Loucy (cell line): ENCODE measurements at regions not wholly inside any gene's neighbourhood (a gene's known extent, or its start where the extent isn't known, plus 50 kb on each side); places are given as distances from the start of the nearest gene placed in this dataset.

ENCODE experiments used
- EZH2phosphoT487 ChIP-seq: fragments of 200-600 bp; IDR thresholded peaks from 2 replicates; pipeline ENCODE4 v1.6.1; 2018; ENCODE audit warnings: antibody characterized with exemption, mild to moderate bottlenecking, moderate library complexity, borderline replicate concordance
- TF ChIP-seq, protein P1 (sequence below): fragments of 200-600 bp; sonication (generic); conservative IDR thresholded peaks from 2 replicates; pipeline ENCODE4 v1.5.1; 2014; ENCODE audit warnings: mild to moderate bottlenecking, antibody characterized with exemption, low read length

DNA sequence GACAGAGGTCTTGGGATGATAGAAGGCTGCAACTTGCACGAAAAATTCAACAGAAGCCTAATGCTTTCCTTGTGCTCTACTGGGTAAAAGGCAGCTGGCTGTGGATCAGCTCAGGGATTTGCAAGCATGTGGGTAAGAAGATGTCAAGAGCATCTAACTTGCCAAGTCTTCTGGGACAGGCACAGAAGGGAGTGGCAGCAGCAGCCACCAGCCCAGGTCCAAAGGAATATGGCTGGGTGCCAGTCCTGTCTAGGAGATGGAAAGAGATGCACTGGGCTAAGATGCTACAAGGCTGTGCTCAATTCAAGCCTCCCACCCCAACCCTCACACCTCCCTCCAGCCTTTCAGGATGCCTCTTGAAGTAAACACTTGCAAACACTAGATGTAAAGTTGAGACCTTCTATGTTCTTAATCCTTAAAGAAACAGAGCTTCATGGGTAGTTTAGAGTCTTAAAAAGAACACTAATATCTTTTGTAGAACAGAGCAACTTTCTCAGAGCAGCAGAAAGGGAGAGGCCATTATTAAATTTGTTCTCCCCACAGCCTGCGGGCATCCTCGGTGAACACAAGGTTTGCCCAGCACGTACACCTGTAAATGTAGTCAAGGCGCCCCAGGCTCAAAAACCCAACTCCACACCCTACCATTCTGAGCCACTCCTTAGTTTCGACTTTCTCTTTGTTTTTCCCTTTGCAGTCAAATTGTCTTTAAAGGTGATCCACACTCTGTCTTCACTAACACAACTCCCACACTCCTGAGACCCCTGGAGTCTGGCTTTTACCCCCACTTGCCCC lies 64.6 kb upstream of the BCAR3 start:
- TF ChIP-seq, protein P1, sequence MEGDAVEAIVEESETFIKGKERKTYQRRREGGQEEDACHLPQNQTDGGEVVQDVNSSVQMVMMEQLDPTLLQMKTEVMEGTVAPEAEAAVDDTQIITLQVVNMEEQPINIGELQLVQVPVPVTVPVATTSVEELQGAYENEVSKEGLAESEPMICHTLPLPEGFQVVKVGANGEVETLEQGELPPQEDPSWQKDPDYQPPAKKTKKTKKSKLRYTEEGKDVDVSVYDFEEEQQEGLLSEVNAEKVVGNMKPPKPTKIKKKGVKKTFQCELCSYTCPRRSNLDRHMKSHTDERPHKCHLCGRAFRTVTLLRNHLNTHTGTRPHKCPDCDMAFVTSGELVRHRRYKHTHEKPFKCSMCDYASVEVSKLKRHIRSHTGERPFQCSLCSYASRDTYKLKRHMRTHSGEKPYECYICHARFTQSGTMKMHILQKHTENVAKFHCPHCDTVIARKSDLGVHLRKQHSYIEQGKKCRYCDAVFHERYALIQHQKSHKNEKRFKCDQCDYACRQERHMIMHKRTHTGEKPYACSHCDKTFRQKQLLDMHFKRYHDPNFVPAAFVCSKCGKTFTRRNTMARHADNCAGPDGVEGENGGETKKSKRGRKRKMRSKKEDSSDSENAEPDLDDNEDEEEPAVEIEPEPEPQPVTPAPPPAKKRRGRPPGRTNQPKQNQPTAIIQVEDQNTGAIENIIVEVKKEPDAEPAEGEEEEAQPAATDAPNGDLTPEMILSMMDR, result no peak
- TF ChIP-seq EZH2phosphoT487, result no peak
